Hematopoietic multipotent progenitor cell (in vitro differentiated cells): ENCODE measurements at regions not wholly inside any gene's neighbourhood (a gene's known extent, or its start where the extent isn't known, plus 50 kb on each side); places are given as distances from the start of the nearest gene placed in this dataset. TPM values are rescaled to one million over a fixed set of nuclear protein-coding genes. Genes with fewer than 3 reads are reported as not detected.
"Not testable (repeated sequence)": the region's sequence is repeated elsewhere in the genome, so short reads cannot be mapped to it uniquely, and the experiment has no call there.

Source experiments
- DNase-seq, 3 donors: peaks; one replicate each; pipeline ENCODE4 v3.0.0-alpha.2; 2011 to 2015; ENCODE audit warnings: low read depth in 2 of 3, low spot score in 2 of 3
- small RNA-seq: library from RNA; depleted of rRNA; stranded (forward); fragments of <200 nt; gene quantifications from one replicate; pipeline ENCODE3, GENCODE V24; 2012

DNA sequence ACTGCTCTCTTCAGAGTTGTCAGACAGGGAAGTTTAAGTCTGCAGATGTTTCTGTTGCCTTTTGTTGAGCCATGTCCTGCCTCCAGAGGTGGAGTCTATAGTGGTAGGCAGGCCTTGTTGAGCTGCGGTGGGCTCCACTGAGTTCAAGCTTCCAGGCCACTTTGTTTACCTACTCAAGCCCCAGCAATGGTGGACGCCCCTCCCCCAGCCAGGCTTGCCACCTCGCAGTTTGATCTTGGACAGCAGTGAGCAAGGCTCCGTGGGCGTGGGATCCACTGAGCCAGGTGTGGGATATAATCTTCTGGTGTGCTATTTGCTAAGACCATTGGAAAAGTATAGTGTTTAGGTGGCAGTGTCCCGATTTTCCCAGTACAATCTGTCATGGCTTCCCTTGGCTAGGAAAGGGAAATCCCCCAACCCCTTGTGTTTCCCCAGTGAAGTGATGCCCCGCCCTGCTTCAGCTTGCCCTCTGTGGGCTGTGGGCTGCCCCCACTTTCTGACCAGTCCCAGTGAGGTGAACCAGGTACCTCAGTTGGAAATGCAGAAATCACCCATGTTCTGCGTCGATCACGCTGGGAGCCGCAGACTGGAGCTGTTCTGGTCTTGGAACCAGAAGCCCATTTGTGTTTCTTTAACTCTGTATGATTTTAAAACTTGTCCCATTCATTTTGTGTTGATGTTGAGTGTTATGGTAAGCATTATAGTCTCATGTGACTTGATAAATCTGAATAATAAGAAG, 89.2 kb upstream of the CALCR start:
- no peak for DNase-seq

DNA sequence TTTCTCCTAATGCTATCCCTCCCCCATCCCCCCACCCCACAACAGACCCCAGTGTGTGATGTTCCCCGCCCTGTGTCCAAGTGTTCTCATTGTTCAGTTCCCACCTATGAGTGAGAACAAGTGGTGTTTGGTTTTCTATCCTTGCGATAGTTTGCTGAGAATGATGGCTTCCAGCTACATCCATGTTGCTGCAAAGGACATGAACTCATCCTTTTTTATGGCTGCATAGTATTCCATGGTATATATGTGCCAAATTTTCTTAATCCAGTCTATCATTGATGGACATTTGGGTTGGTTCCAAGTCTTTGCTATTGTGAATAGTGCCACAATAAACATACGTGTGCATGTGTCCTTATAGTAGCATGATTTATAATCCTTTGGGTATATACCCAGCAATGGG, 83.6 kb upstream of the CALCR start:
- not testable (repeated sequence) for DNase-seq

DNA sequence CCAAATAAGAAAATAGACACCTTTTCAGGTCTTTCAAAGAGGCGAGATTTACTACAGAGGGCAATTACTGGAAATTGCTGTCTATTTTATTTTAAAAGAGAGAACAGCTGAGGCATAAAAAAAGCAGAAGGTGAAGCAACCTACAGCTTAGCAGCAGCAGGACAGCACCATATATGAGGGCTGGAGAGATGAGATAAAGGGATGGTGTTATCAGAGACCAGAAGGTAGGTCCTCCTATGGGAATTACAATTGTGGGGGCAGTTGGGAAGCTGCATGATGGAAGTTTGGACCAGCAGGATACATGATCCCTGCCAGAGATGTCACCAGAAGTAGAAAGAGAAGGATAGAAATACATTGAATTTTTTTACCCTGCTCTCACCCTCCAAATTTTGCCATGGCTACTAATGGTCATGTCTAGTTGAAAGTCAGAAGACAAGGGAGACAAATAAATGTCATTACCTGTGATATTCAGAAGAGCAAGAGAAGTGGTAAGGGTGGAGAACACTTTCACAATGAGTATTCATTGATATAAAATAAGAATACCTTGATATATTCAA, 77.2 kb upstream of the CALCR start:
- no peak for DNase-seq

DNA sequence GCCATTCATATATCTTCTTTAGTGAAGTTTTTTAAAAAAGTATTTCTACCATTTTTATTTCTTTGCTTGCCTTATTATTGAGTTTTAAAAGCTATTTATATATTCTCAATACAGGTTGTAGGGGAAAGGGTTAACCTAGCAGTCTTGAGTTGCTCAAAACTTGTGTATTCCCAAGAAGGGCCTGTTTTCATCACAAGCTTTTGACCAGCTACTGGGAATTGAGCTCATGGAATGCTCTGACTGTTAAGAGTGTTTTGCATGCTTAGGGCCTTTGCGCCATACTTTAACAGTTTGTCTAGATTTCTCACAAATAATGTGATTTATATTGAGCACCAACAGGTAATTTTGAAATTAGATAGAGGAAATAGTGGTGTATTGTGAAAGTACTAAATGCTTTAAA, 72.0 kb upstream of the CALCR start:
- no peak for DNase-seq

DNA sequence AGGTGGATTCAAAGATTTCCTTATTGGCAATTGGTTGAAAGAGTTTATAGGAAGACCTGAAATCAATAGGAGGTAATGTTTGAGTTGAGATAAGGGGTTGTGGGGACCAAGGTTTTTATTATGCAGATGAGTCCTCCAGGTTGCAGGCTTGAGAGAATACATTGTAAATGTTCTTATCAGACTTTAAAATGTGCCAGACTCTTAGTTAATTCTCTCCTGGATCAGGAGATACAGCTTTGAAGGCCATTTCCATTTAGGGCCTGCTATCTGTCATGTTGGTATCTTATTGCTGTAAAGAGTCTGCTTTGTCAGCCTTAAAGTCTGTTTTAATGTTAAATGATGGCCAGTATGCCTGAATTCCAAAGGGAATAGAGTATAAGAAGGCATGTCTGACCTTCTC, 61.8 kb upstream of the CALCR start:
- DNase-seq = no peak

DNA sequence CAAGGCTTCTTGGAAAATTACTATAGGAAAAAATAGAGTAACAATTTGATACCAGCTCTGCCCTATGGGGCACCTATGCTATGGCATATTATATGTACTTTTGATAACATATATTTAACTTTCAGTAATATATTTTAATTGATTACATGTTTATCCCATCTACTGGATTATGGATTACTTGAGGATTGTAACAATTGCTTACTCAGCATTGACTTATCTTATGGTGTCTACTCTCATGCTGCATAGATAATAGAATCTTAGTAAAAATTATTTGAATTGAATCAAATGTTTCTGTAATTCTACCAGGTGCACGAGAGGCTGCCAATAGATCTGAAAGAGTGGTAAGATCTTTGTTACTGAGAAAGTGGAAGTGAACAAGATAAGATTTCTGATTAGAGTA, 57.8 kb upstream of the CALCR start:
- no peak for DNase-seq

DNA sequence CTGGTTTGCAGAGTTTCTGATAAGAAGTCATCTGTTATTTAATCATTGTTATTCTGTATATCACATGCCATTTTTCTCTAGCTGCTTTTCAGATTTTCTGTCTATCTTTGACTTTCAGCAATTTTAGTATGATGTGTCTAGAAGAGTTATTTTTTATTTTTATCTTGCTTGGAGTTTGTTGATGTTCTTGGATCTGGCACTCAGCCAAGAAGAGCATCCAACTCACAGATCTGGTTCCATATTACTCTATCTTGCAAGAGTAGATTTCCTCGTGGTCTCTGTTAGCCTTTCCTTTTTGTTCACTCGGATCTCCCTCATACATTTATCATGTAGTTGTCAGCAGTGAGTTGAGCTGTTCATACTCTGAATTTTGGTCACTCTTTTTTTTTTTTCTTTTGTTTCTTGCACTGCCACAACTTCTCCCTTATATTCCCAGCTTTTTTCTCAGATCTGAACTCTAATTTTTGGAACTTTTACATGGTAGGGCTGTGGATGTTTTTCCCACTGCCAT, 54.8 kb upstream of the CALCR start:
- no peak for DNase-seq

DNA sequence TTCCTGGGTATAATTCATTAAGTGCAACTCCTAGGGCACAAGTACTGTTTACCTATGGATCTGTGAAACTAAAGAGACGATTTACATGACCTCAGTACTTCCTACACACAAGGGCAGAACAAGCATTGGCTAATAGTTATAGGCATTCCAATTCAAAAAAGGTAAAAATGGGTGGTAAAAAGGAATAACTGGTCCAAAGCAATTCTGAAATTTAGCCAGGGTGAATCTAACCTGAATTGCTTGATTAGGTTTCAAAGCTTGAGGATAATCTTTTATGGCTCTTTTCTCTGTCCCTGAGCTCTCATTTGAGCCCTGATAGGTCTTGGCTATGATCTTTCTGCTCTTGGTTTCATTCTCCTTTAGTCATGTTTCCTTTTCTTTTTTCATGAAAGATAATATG, 52.3 kb upstream of the CALCR start:
- DNase-seq = no peak

Small RNAs in the stretch of these regions (small RNA-seq; reads per million reads assigned to genes)
- gene AC002075.2 (not detected), gene MIR4652 (not detected)
